CD4-positive, alpha-beta T cell treated with Interleukin-10 for 1 hour (primary cell): ENCODE measurements at regions not wholly inside any gene's neighbourhood (a gene's known extent, or its start where the extent isn't known, plus 50 kb on each side); places are given as distances from the start of the nearest gene placed in this dataset.

Source experiments
- DNase-seq: peaks from one replicate; pipeline ENCODE4 v3.0.0-alpha.2; 2020

- no peak for DNase-seq
These were observed 507.5 kb downstream of the SLC4A3 start for GRCh38 chr2:220134756-220135534.

GRCh38 chr2:220143336-220143735 lies 515.9 kb downstream of the SLC4A3 start:
- DNase-seq: no peak

- no peak for DNase-seq
These were observed 517.0 kb downstream of the SLC4A3 start for GRCh38 chr2:220144411-220144810.

GRCh38 chr2:220147161-220148038 lies 520.0 kb downstream of the SLC4A3 start:
- no peak for DNase-seq

GRCh38 chr2:220148471-220149248 lies 521.2 kb downstream of the SLC4A3 start:
- DNase-seq: no peak

- no peak for DNase-seq
These were observed 523.9 kb downstream of the SLC4A3 start for GRCh38 chr2:220151341-220151740.

- DNase-seq: no peak
These were observed 525.0 kb downstream of the SLC4A3 start for GRCh38 chr2:220152281-220152935.

- no peak for DNase-seq
These were observed 525.7 kb downstream of the SLC4A3 start for GRCh38 chr2:220153118-220153517.

GRCh38 chr2:220154304-220154703 lies 526.9 kb downstream of the SLC4A3 start:
- DNase-seq: no peak

- no peak for DNase-seq
These were observed 529.9 kb downstream of the SLC4A3 start for GRCh38 chr2:220157312-220157711.

- no peak for DNase-seq
These were observed 532.3 kb downstream of the SLC4A3 start for GRCh38 chr2:220159738-220160137.

GRCh38 chr2:220162320-220162719 lies 534.9 kb downstream of the SLC4A3 start:
- no peak for DNase-seq

- DNase-seq: no peak
These were observed 536.1 kb downstream of the SLC4A3 start for GRCh38 chr2:220163486-220163885.

GRCh38 chr2:220165401-220165800 lies 538.0 kb downstream of the SLC4A3 start:
- no peak for DNase-seq

GRCh38 chr2:220166616-220167015 lies 539.2 kb downstream of the SLC4A3 start:
- DNase-seq: no peak

- DNase-seq: no peak
These were observed 540.5 kb downstream of the SLC4A3 start for GRCh38 chr2:220167956-220168355.

- DNase-seq: no peak
These were observed 541.6 kb downstream of the SLC4A3 start for GRCh38 chr2:220168891-220169546.

- no peak for DNase-seq
These were observed 547.4 kb downstream of the SLC4A3 start for GRCh38 chr2:220174826-220175225.

- DNase-seq: no peak
These were observed 548.5 kb downstream of the SLC4A3 start for GRCh38 chr2:220175967-220176366.

- no peak for DNase-seq
These were observed 551.7 kb downstream of the SLC4A3 start for GRCh38 chr2:220178991-220179695.

GRCh38 chr2:220181165-220181564 lies 553.7 kb downstream of the SLC4A3 start:
- DNase-seq: no peak
